GM12878 (cell line): ENCODE measurements at regions not wholly inside any gene's neighbourhood (a gene's known extent, or its start where the extent isn't known, plus 50 kb on each side); places are given as distances from the start of the nearest gene placed in this dataset.

Experiments
- BCL11A ChIP-seq: IDR thresholded peaks from 2 replicates; pipeline ENCODE4 v1.6.1; 2011; ENCODE audit warnings: low read depth, low read length
- BMI1 ChIP-seq: fragments of 450-650 bp; IDR thresholded peaks from 2 replicates; pipeline ENCODE4 v1.6.1; 2016; ENCODE audit warnings: mild to moderate bottlenecking, moderate library complexity, borderline replicate concordance
- BRCA1 ChIP-seq: IDR thresholded peaks from 2 replicates; pipeline ENCODE4 v1.6.1; 2011; ENCODE audit warnings: low read depth, low read length, improper control_type of control experiment
- CREB1 ChIP-seq: IDR thresholded peaks from 2 replicates; pipeline ENCODE4 v1.6.1; 2012; ENCODE audit warnings: low read depth, mild to moderate bottlenecking, inconsistent platforms
- EGR1 ChIP-seq, 2 experiments: IDR thresholded peaks; 1 replicate in 1 of 2; 2 replicates in 1 of 2; pipeline ENCODE4 v1.6.1; 2011 to 2012; ENCODE audit warnings: low read depth in 2 of 2, low read length in 2 of 2, borderline replicate concordance in 1 of 2, mild to moderate bottlenecking in 1 of 2, moderate library complexity in 1 of 2
- FOS ChIP-seq: IDR thresholded peaks from 3 replicates; pipeline ENCODE4 v1.6.1; 2011; ENCODE audit warnings: borderline replicate concordance; ENCODE audit not compliant: insufficient read length; ENCODE audit errors: extremely low read depth
- IKZF1 ChIP-seq: fragments of 450-650 bp; conservative IDR thresholded peaks from 2 replicates; pipeline ENCODE4 v1.6.1; 2017; ENCODE audit warnings: antibody characterized with exemption, mild to moderate bottlenecking
- KDM1A ChIP-seq: fragments of 200-600 bp; sonication (generic); IDR thresholded peaks from 2 replicates; pipeline ENCODE4 v1.6.1; 2016; ENCODE audit warnings: borderline replicate concordance
- NBN ChIP-seq: fragments of 450-650 bp; IDR thresholded peaks from 2 replicates; pipeline ENCODE4 v1.6.1; 2016
- NR2F1 ChIP-seq: fragments of 450-650 bp; conservative IDR thresholded peaks from 2 replicates; pipeline ENCODE4 v1.6.1; 2017; ENCODE audit warnings: mild to moderate bottlenecking
- NRF1 ChIP-seq: conservative IDR thresholded peaks from 2 replicates; pipeline ENCODE4 v1.6.1; 2011; ENCODE audit warnings: mild to moderate bottlenecking, low read depth, low read length, improper control_type of control experiment
- POLR2A ChIP-seq: IDR thresholded peaks from 2 replicates; pipeline ENCODE4 v1.6.1; 2011; ENCODE audit warnings: low read depth, mild to moderate bottlenecking, low read length
- SIX5 ChIP-seq: IDR thresholded peaks from 2 replicates; pipeline ENCODE4 v1.6.1; 2011; ENCODE audit warnings: mild to moderate bottlenecking, low read depth, low read length, moderate library complexity; ENCODE audit not compliant: severe bottlenecking
- SMAD5 ChIP-seq: IDR thresholded peaks from 2 replicates; pipeline ENCODE4 v1.6.1; 2016; ENCODE audit warnings: antibody characterized with exemption, low read depth
- TCF7 ChIP-seq: IDR thresholded peaks from 2 replicates; pipeline ENCODE4 v1.6.1; 2014; ENCODE audit warnings: antibody characterized with exemption, borderline replicate concordance
- ZBTB11 ChIP-seq: fragments of 450-650 bp; formaldehyde crosslinking; IDR thresholded peaks from 2 replicates; pipeline ENCODE4 v1.5.0; 2022; ENCODE audit warnings: mild to moderate bottlenecking, missing genetic modification characterization
- ZNF207 ChIP-seq: fragments of 450-650 bp; IDR thresholded peaks from 2 replicates; pipeline ENCODE4 v1.6.1; 2014; ENCODE audit warnings: antibody characterized with exemption, mild to moderate bottlenecking, borderline replicate concordance
- ZSCAN29 ChIP-seq: fragments of 450-650 bp; IDR thresholded peaks from 2 replicates; pipeline ENCODE4 v1.6.1; 2017; ENCODE audit warnings: mild to moderate bottlenecking, moderate library complexity
- TF ChIP-seq, protein P1 (sequence below): fragments of 450-650 bp; formaldehyde crosslinking; IDR thresholded peaks from 2 replicates; pipeline ENCODE4 v1.4.0; 2020; ENCODE audit warnings: mild to moderate bottlenecking, moderate library complexity
- TF ChIP-seq, protein P2 (sequence below), 3 experiments: IDR thresholded peaks in 2 of 3; conservative IDR thresholded peaks in 1 of 3; 2 replicates each; pipeline ENCODE4 v1.5.1; 2011; ENCODE audit warnings: low read depth in 3 of 3, low read length in 3 of 3, mild to moderate bottlenecking in 3 of 3, control low read depth in 2 of 3, moderate library complexity in 2 of 3, inconsistent platforms in 1 of 3, mixed read lengths in 1 of 3; ENCODE audit not compliant: control insufficient read depth in 2 of 3, insufficient read depth in 1 of 3; ENCODE audit errors: extremely low read depth in 1 of 3
- TF ChIP-seq, protein P3 (sequence below): fragments of 150-350 bp; IDR thresholded peaks from 2 replicates; pipeline ENCODE4 v1.6.1; 2014; ENCODE audit warnings: mild to moderate bottlenecking, low read depth, low read length

DNA sequence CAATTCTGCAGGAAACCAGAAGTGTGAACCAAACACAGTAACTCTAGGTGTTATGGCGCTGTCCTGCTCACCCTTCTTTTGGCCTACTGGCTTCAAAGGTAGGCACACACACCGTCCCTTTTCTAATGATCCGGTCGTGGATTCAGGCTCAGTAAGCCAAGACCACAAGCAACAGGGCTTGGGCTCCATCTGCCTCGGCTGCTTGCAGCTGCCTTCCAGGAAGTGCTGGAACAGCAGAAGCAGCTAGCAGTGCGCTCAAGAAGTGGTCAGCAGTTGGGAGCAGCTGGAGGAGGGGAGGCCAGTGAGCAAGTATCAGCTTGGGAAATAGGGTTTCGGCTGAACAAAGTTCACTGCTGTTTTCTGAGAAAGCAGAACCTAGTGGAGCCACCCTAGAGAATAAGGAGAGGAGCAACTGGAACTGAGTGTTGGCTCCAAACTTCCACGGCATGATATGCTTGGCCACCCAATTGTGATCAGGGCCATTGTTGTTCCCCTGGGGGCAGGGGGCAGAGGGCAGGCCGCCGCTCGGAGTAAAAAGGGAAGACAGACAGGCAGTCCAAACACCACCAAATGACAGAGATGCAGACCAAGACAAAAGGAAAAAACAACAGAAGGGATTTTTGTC lies 173.4 kb downstream of the TOMM20 start (continued):
- TF ChIP-seq, protein P1, sequence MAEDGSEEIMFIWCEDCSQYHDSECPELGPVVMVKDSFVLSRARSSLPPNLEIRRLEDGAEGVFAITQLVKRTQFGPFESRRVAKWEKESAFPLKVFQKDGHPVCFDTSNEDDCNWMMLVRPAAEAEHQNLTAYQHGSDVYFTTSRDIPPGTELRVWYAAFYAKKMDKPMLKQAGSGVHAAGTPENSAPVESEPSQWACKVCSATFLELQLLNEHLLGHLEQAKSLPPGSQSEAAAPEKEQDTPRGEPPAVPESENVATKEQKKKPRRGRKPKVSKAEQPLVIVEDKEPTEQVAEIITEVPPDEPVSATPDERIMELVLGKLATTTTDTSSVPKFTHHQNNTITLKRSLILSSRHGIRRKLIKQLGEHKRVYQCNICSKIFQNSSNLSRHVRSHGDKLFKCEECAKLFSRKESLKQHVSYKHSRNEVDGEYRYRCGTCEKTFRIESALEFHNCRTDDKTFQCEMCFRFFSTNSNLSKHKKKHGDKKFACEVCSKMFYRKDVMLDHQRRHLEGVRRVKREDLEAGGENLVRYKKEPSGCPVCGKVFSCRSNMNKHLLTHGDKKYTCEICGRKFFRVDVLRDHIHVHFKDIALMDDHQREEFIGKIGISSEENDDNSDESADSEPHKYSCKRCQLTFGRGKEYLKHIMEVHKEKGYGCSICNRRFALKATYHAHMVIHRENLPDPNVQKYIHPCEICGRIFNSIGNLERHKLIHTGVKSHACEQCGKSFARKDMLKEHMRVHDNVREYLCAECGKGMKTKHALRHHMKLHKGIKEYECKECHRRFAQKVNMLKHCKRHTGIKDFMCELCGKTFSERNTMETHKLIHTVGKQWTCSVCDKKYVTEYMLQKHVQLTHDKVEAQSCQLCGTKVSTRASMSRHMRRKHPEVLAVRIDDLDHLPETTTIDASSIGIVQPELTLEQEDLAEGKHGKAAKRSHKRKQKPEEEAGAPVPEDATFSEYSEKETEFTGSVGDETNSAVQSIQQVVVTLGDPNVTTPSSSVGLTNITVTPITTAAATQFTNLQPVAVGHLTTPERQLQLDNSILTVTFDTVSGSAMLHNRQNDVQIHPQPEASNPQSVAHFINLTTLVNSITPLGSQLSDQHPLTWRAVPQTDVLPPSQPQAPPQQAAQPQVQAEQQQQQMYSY: no peak
- no peak for TF ChIP-seq ZNF207
- TF ChIP-seq EGR1 (IDR thresholded peaks at IDR 0.05; ENCODE audit: borderline replicate concordance in 1 of 2, low read depth in 2 of 2, low read length in 2 of 2): no peak
- no peak for TF ChIP-seq SMAD5
- TF ChIP-seq, protein P2, sequence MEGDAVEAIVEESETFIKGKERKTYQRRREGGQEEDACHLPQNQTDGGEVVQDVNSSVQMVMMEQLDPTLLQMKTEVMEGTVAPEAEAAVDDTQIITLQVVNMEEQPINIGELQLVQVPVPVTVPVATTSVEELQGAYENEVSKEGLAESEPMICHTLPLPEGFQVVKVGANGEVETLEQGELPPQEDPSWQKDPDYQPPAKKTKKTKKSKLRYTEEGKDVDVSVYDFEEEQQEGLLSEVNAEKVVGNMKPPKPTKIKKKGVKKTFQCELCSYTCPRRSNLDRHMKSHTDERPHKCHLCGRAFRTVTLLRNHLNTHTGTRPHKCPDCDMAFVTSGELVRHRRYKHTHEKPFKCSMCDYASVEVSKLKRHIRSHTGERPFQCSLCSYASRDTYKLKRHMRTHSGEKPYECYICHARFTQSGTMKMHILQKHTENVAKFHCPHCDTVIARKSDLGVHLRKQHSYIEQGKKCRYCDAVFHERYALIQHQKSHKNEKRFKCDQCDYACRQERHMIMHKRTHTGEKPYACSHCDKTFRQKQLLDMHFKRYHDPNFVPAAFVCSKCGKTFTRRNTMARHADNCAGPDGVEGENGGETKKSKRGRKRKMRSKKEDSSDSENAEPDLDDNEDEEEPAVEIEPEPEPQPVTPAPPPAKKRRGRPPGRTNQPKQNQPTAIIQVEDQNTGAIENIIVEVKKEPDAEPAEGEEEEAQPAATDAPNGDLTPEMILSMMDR (IDR thresholded peaks at IDR 0.05 in 2 of 3, conservative IDR thresholded peaks at IDR 0.05 in 1 of 3; ENCODE audit: control insufficient read depth in 2 of 3, extremely low read depth in 1 of 3, insufficient read depth in 1 of 3, low read depth in 3 of 3, low read length in 3 of 3): no peak
- TF ChIP-seq NRF1: no peak
- no peak for TF ChIP-seq ZBTB11 (CRISPR knock-in tag)
- no peak for TF ChIP-seq SIX5
- no peak for TF ChIP-seq BMI1
- TF ChIP-seq, protein P3, sequence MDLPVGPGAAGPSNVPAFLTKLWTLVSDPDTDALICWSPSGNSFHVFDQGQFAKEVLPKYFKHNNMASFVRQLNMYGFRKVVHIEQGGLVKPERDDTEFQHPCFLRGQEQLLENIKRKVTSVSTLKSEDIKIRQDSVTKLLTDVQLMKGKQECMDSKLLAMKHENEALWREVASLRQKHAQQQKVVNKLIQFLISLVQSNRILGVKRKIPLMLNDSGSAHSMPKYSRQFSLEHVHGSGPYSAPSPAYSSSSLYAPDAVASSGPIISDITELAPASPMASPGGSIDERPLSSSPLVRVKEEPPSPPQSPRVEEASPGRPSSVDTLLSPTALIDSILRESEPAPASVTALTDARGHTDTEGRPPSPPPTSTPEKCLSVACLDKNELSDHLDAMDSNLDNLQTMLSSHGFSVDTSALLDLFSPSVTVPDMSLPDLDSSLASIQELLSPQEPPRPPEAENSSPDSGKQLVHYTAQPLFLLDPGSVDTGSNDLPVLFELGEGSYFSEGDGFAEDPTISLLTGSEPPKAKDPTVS: no peak
- TF ChIP-seq NBN: peak; percentile 47; the same call in 1 of the 2 replicates
- TF ChIP-seq CREB1: no peak
- TF ChIP-seq ZSCAN29: no peak
- TF ChIP-seq BCL11A: no peak
- no peak for TF ChIP-seq TCF7
- peak; percentile 95 for TF ChIP-seq NR2F1
- TF ChIP-seq KDM1A: no peak
- TF ChIP-seq IKZF1: peak; percentile 95
- TF ChIP-seq FOS: no peak
- TF ChIP-seq BRCA1: no peak
- 0 out of 2 replicates have a peak, but pooled peaks have one; percentile 43 for TF ChIP-seq POLR2A
